ENCODE measurements at regions not wholly inside any gene's neighbourhood (a gene's known extent, or its start where the extent isn't known, plus 50 kb on each side); places are given as distances from the start of the nearest gene placed in this dataset.
A peak's percentile ranks its signal among the peaks of the same experiment; 100 is the strongest.

- Histone ChIP-seq H3K27me3 (peaks cover 0 to 35% of the 10 kb centered on the region in 2 donors), H3K27ac (no peak overlapping the region), H3K4me1 (no peaks in the 10 kb centered on the region), H3K4me3 (no peak overlapping the region), H3K36me3 (no peaks in the 10 kb centered on the region), H3K9me3 (peaks cover 0 to 9% of the 10 kb centered on the region in 2 donors)
- TF ChIP-seq CTCF (IDR thresholded peaks at IDR 0.05), result no peak
- intact Hi-C loops (cut with DNase I), result no loop called here
- ATAC-seq, result no peak
- DNase-seq, result no peak
Measured at GRCh38 chr10:118449521-118449920, 107.4 kb upstream of the FAM204A start.

DNA sequence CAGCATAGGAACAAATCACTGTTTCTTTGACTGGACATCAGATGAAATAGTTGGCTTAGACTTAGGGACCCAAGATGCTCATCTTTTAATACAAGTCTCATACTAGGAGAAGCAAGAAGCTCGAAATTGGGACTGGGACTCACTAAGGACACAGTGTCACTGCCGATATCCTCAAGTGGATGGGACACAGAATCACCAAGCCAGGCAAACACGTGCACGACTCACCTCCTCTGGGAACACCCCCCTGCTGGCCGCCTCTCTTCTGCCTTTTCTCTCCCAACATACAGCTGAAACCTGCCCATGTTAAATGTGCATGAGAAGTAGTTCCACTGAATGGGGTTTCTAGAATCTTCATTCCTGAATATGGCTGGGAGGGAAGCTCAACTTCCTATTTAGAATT lies 106.6 kb upstream of the FAM204A start:
- H3K4me3 ChIP-seq, result no peak overlapping the region
- DNase-seq (no peak), ATAC-seq (no peak)
- peaks cover 0 to 35% of the 10 kb centered on the region in 2 donors for H3K27me3 ChIP-seq
- no peaks in the 10 kb centered on the region for H3K4me1 ChIP-seq
- peaks cover 0 to 9% of the 10 kb centered on the region in 2 donors for H3K9me3 ChIP-seq
- H3K27ac ChIP-seq, result no peak overlapping the region
- no peak for TF ChIP-seq CTCF (IDR thresholded peaks at IDR 0.05)
- intact Hi-C loops (cut with DNase I), result no loop called here
- H3K36me3 ChIP-seq, result no peaks in the 10 kb centered on the region

GRCh38 chr10:118447478-118448270 lies 105.5 kb upstream of the FAM204A start:
- no peaks in the 10 kb centered on the region for H3K36me3 ChIP-seq
- intact Hi-C loops (cut with DNase I), result no loop called here
- no peaks in the 10 kb centered on the region for H3K4me1 ChIP-seq
- peaks cover 0 to 9% of the 10 kb centered on the region in 2 donors for H3K9me3 ChIP-seq
- no peak overlapping the region for H3K27ac ChIP-seq
- DNase-seq, result peak in 1 of 4 donors; percentile 30
- peaks cover 0 to 35% of the 10 kb centered on the region in 2 donors for H3K27me3 ChIP-seq
- ATAC-seq, result no peak
- TF ChIP-seq CTCF (IDR thresholded peaks at IDR 0.05), result no peak
- H3K4me3 ChIP-seq, result no peak overlapping the region

GRCh38 chr10:118445535-118445934 lies 103.4 kb upstream of the FAM204A start:
- Histone ChIP-seq H3K4me3 (no peak overlapping the region), H3K27ac (no peak overlapping the region), H3K27me3 (peaks cover 0 to 36% of the 10 kb centered on the region in 2 donors), H3K36me3 (no peaks in the 10 kb centered on the region), H3K9me3 (no peaks in the 10 kb centered on the region), H3K4me1 (no peaks in the 10 kb centered on the region)
- DNase-seq (no peak), ATAC-seq (no peak)
- no peak for TF ChIP-seq CTCF (IDR thresholded peaks at IDR 0.05)
- intact Hi-C loops (cut with DNase I), result no loop called here

DNA sequence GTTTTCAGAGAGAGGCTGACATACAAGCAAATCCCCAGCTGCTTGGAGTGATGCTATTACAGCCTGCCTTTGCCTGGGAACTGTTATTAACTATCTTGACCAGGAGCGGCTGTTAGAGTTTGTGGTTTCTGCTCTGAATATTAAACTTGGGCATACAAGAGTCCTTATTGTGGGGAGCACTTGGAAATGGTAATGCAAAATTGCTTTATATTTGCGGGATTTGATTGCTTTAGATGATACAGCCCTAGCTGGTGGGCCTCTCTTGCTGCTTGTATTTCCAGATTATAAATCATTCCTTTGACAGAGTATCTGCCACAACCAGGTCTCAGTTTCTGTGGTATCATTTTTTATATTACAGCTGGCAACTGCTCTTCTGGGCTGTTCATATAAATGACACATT lies 101.9 kb upstream of the FAM204A start:
- DNase-seq, result no peak
- H3K4me3 ChIP-seq, result no peak overlapping the region
- no peaks in the 10 kb centered on the region for H3K4me1 ChIP-seq
- no peaks in the 10 kb centered on the region for H3K36me3 ChIP-seq
- no peak for ATAC-seq
- no peak overlapping the region for H3K27ac ChIP-seq
- no peak for TF ChIP-seq CTCF (IDR thresholded peaks at IDR 0.05)
- peaks cover 0 to 36% of the 10 kb centered on the region in 2 donors for H3K27me3 ChIP-seq
- no peaks in the 10 kb centered on the region for H3K9me3 ChIP-seq
- intact Hi-C loops (cut with DNase I), result no loop called here
